IMR-90 (cell line): ENCODE measurements at regions not wholly inside any gene's neighbourhood (a gene's known extent, or its start where the extent isn't known, plus 50 kb on each side); places are given as distances from the start of the nearest gene placed in this dataset.

Experiments
- ATAC-seq: fragments of 200-7000 bp; cut with Tn5 transposase; 2 replicates; pipeline ENCODE4 v1.9.1; 2020; ENCODE audit warnings: low read depth, mild to moderate bottlenecking, moderate library complexity
- BruUV-seq: library from RNA; stranded (reverse); fragments of 400-500 nt; replicated peaks from 2 replicates; lab custom pipeline; 2021; lab: Mats Ljungman, UMichigan
- CTCF ChIA-PET: fragments of 300-600 bp; formaldehyde crosslinking; extraction: SDS; loops from one replicate; lab custom pipeline; 2021; ENCODE audit warnings: antibody characterized with exemption; lab: Yijun Ruan, JAX
- POLR2A ChIA-PET: fragments of 300-600 bp; sonication (Branson Sonifier 250); formaldehyde crosslinking; loops from one replicate; lab custom pipeline; 2022; ENCODE audit warnings: antibody characterized with exemption; ENCODE audit not compliant: unreplicated experiment; lab: Charles Lee
- DNase-seq: peaks from one replicate; pipeline ENCODE4 v3.0.0; 2013
- H2AFZ ChIP-seq: replicated peaks from 2 replicates; pipeline ENCODE3; 2013; ENCODE audit warnings: low read length, mild to moderate bottlenecking; ENCODE audit not compliant: poor library complexity
- H2AK5ac ChIP-seq: 2 replicates; pipeline ENCODE4 v1.6.1; 2013; ENCODE audit warnings: low read depth, low read length, inconsistent platforms
- H2AK9ac ChIP-seq: replicated peaks from 2 replicates; pipeline ENCODE3; 2013; ENCODE audit warnings: mild to moderate bottlenecking, low read depth, low read length, moderate library complexity; ENCODE audit not compliant: poor library complexity
- H2BK120ac ChIP-seq: 2 replicates; pipeline ENCODE4 v1.6.1; 2013; ENCODE audit warnings: low read depth, low read length, inconsistent platforms
- H2BK15ac ChIP-seq: 3 replicates; pipeline ENCODE4 v1.6.1; 2013; ENCODE audit warnings: low read depth, low read length, inconsistent platforms
- H2BK20ac ChIP-seq: 2 replicates; pipeline ENCODE4 v1.6.1; 2013; ENCODE audit warnings: low read depth, mild to moderate bottlenecking, inconsistent platforms, low read length, moderate library complexity
- H2BK5ac ChIP-seq: 2 replicates; pipeline ENCODE4 v1.6.1; 2013; ENCODE audit warnings: mild to moderate bottlenecking, low read depth, low read length, inconsistent platforms; ENCODE audit not compliant: poor library complexity, severe bottlenecking
- H3K14ac ChIP-seq: replicated peaks from 2 replicates; pipeline ENCODE4 v1.6.1; 2013; ENCODE audit warnings: low read depth, low read length, inconsistent platforms
- H3K18ac ChIP-seq: 2 replicates; pipeline ENCODE4 v1.6.1; 2013; ENCODE audit warnings: low read depth, low read length, control low read depth
- H3K23ac ChIP-seq: 2 replicates; pipeline ENCODE4 v1.6.1; 2013; ENCODE audit warnings: low read depth, low read length, inconsistent platforms
- H3K27ac ChIP-seq: 2 replicates; pipeline ENCODE4 v1.5.1; 2013; ENCODE audit warnings: mild to moderate bottlenecking, control low read depth, low read length; ENCODE audit not compliant: insufficient read depth
- H3K27me3 ChIP-seq: 2 replicates; pipeline ENCODE4 v1.6.1; 2013; ENCODE audit warnings: low read length; ENCODE audit not compliant: control insufficient read depth, insufficient read depth
- H3K36me3 ChIP-seq: 2 replicates; pipeline ENCODE4 v1.6.1; 2013; ENCODE audit warnings: low read length, mixed read lengths; ENCODE audit not compliant: control insufficient read depth, insufficient read depth
- H3K4ac ChIP-seq: 2 replicates; pipeline ENCODE4 v1.6.1; 2013; ENCODE audit warnings: low read depth, low read length, inconsistent platforms
- H3K4me1 ChIP-seq: 2 replicates; pipeline ENCODE4 v1.6.1; 2013; ENCODE audit warnings: low read length, mixed read lengths; ENCODE audit not compliant: control insufficient read depth, insufficient read depth
- H3K4me2 ChIP-seq: 2 replicates; pipeline ENCODE4 v1.6.1; 2013; ENCODE audit warnings: low read depth, mild to moderate bottlenecking, control low read depth, low read length, moderate library complexity
- H3K4me3 ChIP-seq: 2 replicates; pipeline ENCODE4 v1.5.1; 2013; ENCODE audit warnings: low read depth, mild to moderate bottlenecking, control low read depth, low read length, moderate library complexity; ENCODE audit not compliant: insufficient read depth
- H3K56ac ChIP-seq: 2 replicates; pipeline ENCODE4 v1.6.1; 2013; ENCODE audit warnings: low read length, inconsistent platforms; ENCODE audit not compliant: insufficient read depth; ENCODE audit errors: extremely low read depth
- H3K79me1 ChIP-seq, 2 experiments: 2 replicates each; pipeline ENCODE4 v1.6.1; 2013; ENCODE audit warnings: low read length in 2 of 2, inconsistent platforms in 1 of 2, low read depth in 1 of 2
- H3K9ac ChIP-seq: 2 replicates; pipeline ENCODE4 v1.6.1; 2013; ENCODE audit warnings: low read depth, low read length, control low read depth
- H3K9me1 ChIP-seq: 2 replicates; pipeline ENCODE4 v1.6.1; 2013; ENCODE audit warnings: low read length, inconsistent platforms; ENCODE audit not compliant: insufficient read depth
- H3K9me3 ChIP-seq: 2 replicates; pipeline ENCODE4 v1.6.1; 2013; ENCODE audit warnings: low read length; ENCODE audit not compliant: control insufficient read depth, insufficient read depth
- H4K20me1 ChIP-seq: 2 replicates; pipeline ENCODE4 v1.6.1; 2013; ENCODE audit warnings: low read length, inconsistent platforms; ENCODE audit not compliant: insufficient read depth
- H4K5ac ChIP-seq: 2 replicates; pipeline ENCODE4 v1.6.1; 2013; ENCODE audit warnings: mild to moderate bottlenecking, low read depth, low read length, control low read depth
- H4K8ac ChIP-seq, 2 experiments: 2 replicates each; pipeline ENCODE4 v1.6.1; 2013; ENCODE audit warnings: low read depth in 2 of 2, low read length in 2 of 2, control low read depth in 1 of 2, inconsistent platforms in 1 of 2
- H4K91ac ChIP-seq: 2 replicates; pipeline ENCODE4 v1.6.1; 2013; ENCODE audit warnings: low read depth, low read length, inconsistent platforms; ENCODE audit not compliant: insufficient read depth
- BHLHE40 ChIP-seq: fragments of 150-350 bp; IDR thresholded peaks from 2 replicates; pipeline ENCODE4 v1.6.1; 2016; ENCODE audit warnings: mild to moderate bottlenecking, low read depth, low read length
- CEBPB ChIP-seq: IDR thresholded peaks from 2 replicates; pipeline ENCODE4 v1.6.1; 2012; ENCODE audit warnings: low read depth, low read length, improper control_type of control experiment
- CHD1 ChIP-seq: IDR thresholded peaks from 2 replicates; pipeline ENCODE4 v1.6.1; 2012; ENCODE audit warnings: low read depth, low read length, improper control_type of control experiment
- CTCF ChIP-seq: conservative IDR thresholded peaks from 2 replicates; pipeline ENCODE4 v1.5.1; 2012; ENCODE audit warnings: mild to moderate bottlenecking, low read depth, low read length, improper control_type of control experiment
- ELK1 ChIP-seq: fragments of 150-350 bp; IDR thresholded peaks from 2 replicates; pipeline ENCODE4 v1.6.1; 2016; ENCODE audit warnings: low read depth, mild to moderate bottlenecking, low read length, moderate library complexity, borderline replicate concordance
- FOS ChIP-seq: fragments of 150-350 bp; IDR thresholded peaks from 2 replicates; pipeline ENCODE4 v1.6.1; 2016; ENCODE audit warnings: low read depth, low read length
- MAFK ChIP-seq: IDR thresholded peaks from 2 replicates; pipeline ENCODE4 v1.6.1; 2012; ENCODE audit warnings: low read depth, low read length, improper control_type of control experiment
- MAZ ChIP-seq: IDR thresholded peaks from 2 replicates; pipeline ENCODE4 v1.6.1; 2012; ENCODE audit warnings: low read depth, mild to moderate bottlenecking, low read length, improper control_type of control experiment, moderate library complexity, borderline replicate concordance
- MXI1 ChIP-seq: IDR thresholded peaks from 2 replicates; pipeline ENCODE4 v1.6.1; 2012; ENCODE audit warnings: low read depth, mild to moderate bottlenecking, low read length, moderate library complexity, borderline replicate concordance
- POLR2A ChIP-seq: IDR thresholded peaks from 2 replicates; pipeline ENCODE4 v1.6.1; 2012; ENCODE audit warnings: mild to moderate bottlenecking, low read depth, low read length
- RAD21 ChIP-seq: IDR thresholded peaks from 2 replicates; pipeline ENCODE4 v1.6.1; 2012; ENCODE audit warnings: low read length, improper control_type of control experiment
- RFX5 ChIP-seq: IDR thresholded peaks from 2 replicates; pipeline ENCODE4 v1.8.0; 2012; ENCODE audit warnings: low read depth, mild to moderate bottlenecking, low read length, moderate library complexity
- USF2 ChIP-seq: fragments of 150-350 bp; IDR thresholded peaks from 2 replicates; pipeline ENCODE4 v1.6.1; 2017; ENCODE audit warnings: mild to moderate bottlenecking, antibody characterized with exemption, low read length, low read depth
- WGBS, 2 experiments: methylation state at CpG; one replicate each; pipeline versions ENCODE4 v1.1.5 to v1.1.7; 2013; ENCODE audit warnings: missing lambda C conversion rate in 2 of 2; ENCODE audit not compliant: insufficient read length in 1 of 2; ENCODE audit errors: extremely low coverage in 2 of 2; 5-methylcytosine and 5-hydroxymethylcytosine counted together
- dilution Hi-C: fragments of 300-500 bp; cut with HindIII; formaldehyde crosslinking; loops from one replicate; pipeline ENCODE4 v1.14.3; 2018; ENCODE audit warnings: low sequenced_read_pairs; ENCODE audit not compliant: unreplicated experiment
- in situ Hi-C: fragments of 300-500 bp; cut with MboI; formaldehyde crosslinking; loops from 3 replicates; pipeline ENCODE4 v1.14.3; 2019; ENCODE audit warnings: low sequenced_read_pairs, inconsistent platforms, mixed read lengths
- intact Hi-C: fragments of 100-400 bp; cut with micrococcal nuclease; formaldehyde crosslinking; loops from 2 replicates; pipeline ENCODE4 v1.10.0; 2022

GRCh38 chr7:81624650-81625631 lies 144.9 kb downstream of the HGF start:
- H3K4me2 ChIP-seq: no peak overlapping the region
- dilution Hi-C loops (no loop called here), in situ Hi-C loops (no loop called here), intact Hi-C loops (no loop called here)
- H2BK5ac ChIP-seq: peak overlapping the region; percentile 93
- ATAC-seq (no peak; the same call in 1 of the 2 replicates), DNase-seq (peak; percentile 50)
- H3K14ac ChIP-seq: peak overlapping the region; percentile 50; the same call in 1 of the 2 replicates
- H3K9ac ChIP-seq: no peak overlapping the region
- ChIA-PET CTCF (interaction anchor here (1.0 kb wide), 1 partner anchor 14 kb away, joined by 4 read pairs; no protein-coding TSS in a partner anchor), POLR2A (interaction anchor here (1.2 to 1.7 kb wide), 2 partner anchors 60 to 100 kb away, joined by 4 to 5 read pairs; no protein-coding TSS in a partner anchor)
- no peaks in the 10 kb centered on the region for H4K20me1 ChIP-seq
- H2BK20ac ChIP-seq: peak overlapping the region; percentile 69
- no peaks in the 10 kb centered on the region for H3K36me3 ChIP-seq
- peak overlapping the region; percentile 55 for H3K18ac ChIP-seq
- no peaks in the 10 kb centered on the region for H3K79me1 ChIP-seq
- H2AK5ac ChIP-seq: no peak overlapping the region
- no peak for TF ChIP-seq CHD1
- no peak for TF ChIP-seq RFX5
- no peak for TF ChIP-seq BHLHE40
- no peak for TF ChIP-seq CEBPB
- no peak for TF ChIP-seq ELK1
- no peak for TF ChIP-seq FOS
- TF ChIP-seq RAD21: no peak
- no peak for TF ChIP-seq POLR2A
- TF ChIP-seq MXI1: no peak
- no peak for TF ChIP-seq USF2
- TF ChIP-seq MAZ: no peak
- no peak for TF ChIP-seq MAFK
- no peak for TF ChIP-seq CTCF
- peak overlapping the region; percentile 53; the same call in 1 of the 2 replicates for H3K4ac ChIP-seq
- WGBS, 2 experiments: no CpG with 5 or more reads among the region's 6 CpGs
- H3K4me1 ChIP-seq: peaks cover 8% of the 10 kb centered on the region; the same call in 1 of the 2 replicates
- no peaks in the 10 kb centered on the region for H3K9me1 ChIP-seq
- no peaks in the 10 kb centered on the region for H3K9me3 ChIP-seq
- H3K56ac ChIP-seq: peak overlapping the region; percentile 56; the same call in 1 of the 2 replicates
- H3K27ac ChIP-seq: peak overlapping the region; percentile 5; the same call in 1 of the 2 replicates
- peak overlapping the region; percentile 57 to 69 for H4K8ac ChIP-seq
- peak overlapping the region; percentile 25; the same call in 2 of the 3 replicates for H2BK15ac ChIP-seq
- peak overlapping the region; percentile 2; the same call in 1 of the 2 replicates for H4K5ac ChIP-seq
- H3K27me3 ChIP-seq: no peaks in the 10 kb centered on the region
- no TSS peak for BruUV-seq
- no peak overlapping the region for H2AK9ac ChIP-seq
- no peak overlapping the region for H2AFZ ChIP-seq
- no peak overlapping the region for H3K4me3 ChIP-seq
- peak overlapping the region; percentile 21; the same call in 1 of the 2 replicates for H3K23ac ChIP-seq
- peak overlapping the region; percentile 2; the same call in 1 of the 2 replicates for H4K91ac ChIP-seq
- peak overlapping the region; percentile 97 for H2BK120ac ChIP-seq
